ENCODE measurements at regions not wholly inside any gene's neighbourhood (a gene's known extent, or its start where the extent isn't known, plus 50 kb on each side); places are given as distances from the start of the nearest gene placed in this dataset.

DNA sequence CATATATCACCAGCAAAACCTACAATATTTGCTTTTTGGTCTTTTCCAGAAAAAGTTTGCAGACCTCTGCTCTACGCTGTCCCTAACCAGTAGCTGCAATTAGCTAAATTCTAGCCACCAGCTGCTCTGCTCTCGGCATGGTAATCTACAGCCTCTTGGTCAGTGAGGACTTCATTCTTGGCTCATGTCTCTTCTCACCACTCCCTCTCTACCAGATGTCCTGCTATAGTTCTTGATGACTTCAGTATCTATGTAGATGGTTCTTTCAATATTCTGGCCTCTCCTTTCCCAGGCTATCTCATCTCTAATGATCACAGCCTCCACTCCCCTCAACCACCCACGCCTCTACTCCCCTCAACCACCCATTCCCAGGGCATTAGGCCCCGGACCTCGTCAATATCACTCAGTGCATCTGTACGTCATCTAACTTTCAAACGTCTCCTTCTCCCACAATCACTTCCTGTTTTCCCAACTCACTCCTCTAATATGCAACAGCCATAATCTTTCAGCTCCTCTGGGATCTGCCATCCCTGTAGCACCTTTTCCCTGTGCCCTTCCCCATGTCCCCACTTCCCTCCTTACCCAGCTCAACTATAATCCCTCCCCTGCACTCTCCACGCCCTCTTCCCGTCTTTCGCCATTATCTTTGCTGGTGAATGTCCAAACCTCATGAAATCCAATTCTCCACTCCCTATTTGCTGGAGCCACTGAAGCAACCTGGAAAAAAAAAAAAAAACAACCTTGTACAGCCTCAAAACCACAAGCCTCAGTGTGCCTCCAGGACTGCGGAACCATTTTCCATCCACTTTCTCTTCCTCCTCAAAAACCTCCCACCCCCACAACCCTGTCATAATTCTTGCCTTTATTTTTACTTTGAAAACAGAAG is 429.4 kb upstream of the PROK2 start:
- DNase-seq: no peak
- POLR2A ChIA-PET (ENCODE audit: unreplicated experiment): no interaction called here
- H3K23ac ChIP-seq (ENCODE audit: low read depth, low read length): no peak overlapping the region
- H4K8ac ChIP-seq (ENCODE audit: low read depth in 2 of 2, low read length in 2 of 2): no peak overlapping the region
- no peak overlapping the region for H3K4ac ChIP-seq (ENCODE audit: low read depth, low read length)
- no peak for ATAC-seq (ENCODE audit: low read depth)
- no peak overlapping the region for H2AFZ ChIP-seq (replicated peaks; ENCODE audit: low read length, poor library complexity)
- H2BK5ac ChIP-seq (ENCODE audit: low read depth, low read length, poor library complexity, severe bottlenecking): no peak overlapping the region
- no peaks in the 10 kb centered on the region for H3K36me3 ChIP-seq (ENCODE audit: control insufficient read depth, insufficient read depth, low read length)
- TF ChIP-seq MAFK (IDR thresholded peaks at IDR 0.05; ENCODE audit: low read depth, low read length): no peak
- TF ChIP-seq RAD21 (IDR thresholded peaks at IDR 0.05; ENCODE audit: low read length): no peak
- TF ChIP-seq, protein P1, sequence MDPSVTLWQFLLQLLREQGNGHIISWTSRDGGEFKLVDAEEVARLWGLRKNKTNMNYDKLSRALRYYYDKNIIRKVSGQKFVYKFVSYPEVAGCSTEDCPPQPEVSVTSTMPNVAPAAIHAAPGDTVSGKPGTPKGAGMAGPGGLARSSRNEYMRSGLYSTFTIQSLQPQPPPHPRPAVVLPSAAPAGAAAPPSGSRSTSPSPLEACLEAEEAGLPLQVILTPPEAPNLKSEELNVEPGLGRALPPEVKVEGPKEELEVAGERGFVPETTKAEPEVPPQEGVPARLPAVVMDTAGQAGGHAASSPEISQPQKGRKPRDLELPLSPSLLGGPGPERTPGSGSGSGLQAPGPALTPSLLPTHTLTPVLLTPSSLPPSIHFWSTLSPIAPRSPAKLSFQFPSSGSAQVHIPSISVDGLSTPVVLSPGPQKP (IDR thresholded peaks at IDR 0.05; ENCODE audit: borderline replicate concordance, low read depth, low read length): no peak
- no peak overlapping the region for H2BK20ac ChIP-seq (ENCODE audit: low read depth, low read length)
- no peak overlapping the region for H3K56ac ChIP-seq (ENCODE audit: extremely low read depth, insufficient read depth, low read length)
- no peak overlapping the region for H3K14ac ChIP-seq (replicated peaks; ENCODE audit: low read depth, low read length)
- dilution Hi-C loops (cut with HindIII; ENCODE audit: low sequenced_read_pairs, unreplicated experiment) (no loop called here), in situ Hi-C loops (cut with MboI; ENCODE audit: low sequenced_read_pairs) (no loop called here), intact Hi-C loops (cut with micrococcal nuclease) (no loop called here)
- H3K27me3 ChIP-seq (ENCODE audit: control insufficient read depth, insufficient read depth, low read length): peaks cover 1% of the 10 kb centered on the region
- no peak overlapping the region for H3K4me3 ChIP-seq (ENCODE audit: insufficient read depth, low read depth, low read length)
- H3K9ac ChIP-seq (ENCODE audit: low read depth, low read length): no peak overlapping the region
- no peak overlapping the region for H4K5ac ChIP-seq (ENCODE audit: low read depth, low read length)
- CTCF ChIA-PET: interaction anchor here (0.6 kb wide), 1 partner anchor 29 kb away, joined by 4 read pairs; no protein-coding TSS in a partner anchor
- WGBS, 2 experiments (ENCODE audit: extremely low coverage in 2 of 2, insufficient read length in 1 of 2): 64% methylated on average over 9 of the region's 11 CpGs; no CpG with 5 or more reads in 1 of the 2 experiments
- BruUV-seq (replicated peaks): no TSS peak
- H2BK15ac ChIP-seq (ENCODE audit: low read depth, low read length): no peak overlapping the region
- H3K79me1 ChIP-seq (ENCODE audit: low read depth in 1 of 2, low read length in 2 of 2): no peaks in the 10 kb centered on the region
- H3K4me2 ChIP-seq (ENCODE audit: low read depth, low read length): no peak overlapping the region
- no peak overlapping the region for H3K27ac ChIP-seq (ENCODE audit: insufficient read depth, low read length)
- no peak overlapping the region for H3K18ac ChIP-seq (ENCODE audit: low read depth, low read length)
- no peak overlapping the region for H4K91ac ChIP-seq (ENCODE audit: insufficient read depth, low read depth, low read length)
- H3K9me3 ChIP-seq (ENCODE audit: control insufficient read depth, insufficient read depth, low read length): no peaks in the 10 kb centered on the region
- H4K20me1 ChIP-seq (ENCODE audit: insufficient read depth, low read length): no peaks in the 10 kb centered on the region
- H3K4me1 ChIP-seq (ENCODE audit: control insufficient read depth, insufficient read depth, low read length): no peaks in the 10 kb centered on the region
- H2BK120ac ChIP-seq (ENCODE audit: low read depth, low read length): no peak overlapping the region
- no peak overlapping the region for H2AK9ac ChIP-seq (replicated peaks; ENCODE audit: low read depth, low read length, poor library complexity)
- no peak overlapping the region for H2AK5ac ChIP-seq (ENCODE audit: low read depth, low read length)
- H3K9me1 ChIP-seq (ENCODE audit: insufficient read depth, low read length): no peaks in the 10 kb centered on the region

Measured in IMR-90 (cell line).